OCI-LY3 (cell line): ENCODE measurements at regions not wholly inside any gene's neighbourhood (a gene's known extent, or its start where the extent isn't known, plus 50 kb on each side); places are given as distances from the start of the nearest gene placed in this dataset.

Experiments used
- H2AFZ ChIP-seq: fragments of 200-600, 300-600 bp; shearing (Covaris generic); 2 replicates; pipeline ENCODE4 v1.6.0; 2014; ENCODE audit warnings: antibody characterized with exemption, low read depth, low read length
- H3K27ac ChIP-seq: fragments of 200-600, 300-600 bp; sonication (generic); 2 replicates; pipeline ENCODE4 v1.5.1; 2014; ENCODE audit warnings: mild to moderate bottlenecking, low read length, moderate library complexity, mixed read lengths
- H3K27me3 ChIP-seq: fragments of 200-600, 300-600 bp; sonication (generic); 2 replicates; pipeline ENCODE4 v1.6.1; 2014; ENCODE audit warnings: low read depth, low read length, mixed read lengths
- H3K36me3 ChIP-seq: fragments of 200-600, 300-600 bp; sonication (generic); replicated peaks from 2 replicates; pipeline ENCODE3; 2014; ENCODE audit warnings: low read depth, low read length, mixed read lengths
- H3K4me1 ChIP-seq: fragments of 300-600, 200-600 bp; sonication (generic); 2 replicates; pipeline ENCODE4 v1.6.1; 2014; ENCODE audit warnings: low read length, mixed read lengths
- H3K4me2 ChIP-seq: fragments of 200-600, 300-600 bp; sonication (generic); 2 replicates; pipeline ENCODE4 v1.6.1; 2014; ENCODE audit warnings: low read length, mixed read lengths
- H3K4me3 ChIP-seq: fragments of 300-600, 200-600 bp; sonication (generic); 2 replicates; pipeline ENCODE4 v1.5.1; 2014; ENCODE audit warnings: antibody characterized with exemption, mild to moderate bottlenecking, low read length, moderate library complexity
- H3K79me2 ChIP-seq: fragments of 300-600, 200-600 bp; shearing (Covaris generic); 2 replicates; pipeline ENCODE4 v1.6.1; 2014; ENCODE audit warnings: mild to moderate bottlenecking, low read length, mixed read lengths
- H3K9ac ChIP-seq: fragments of 300-600, 200-600 bp; shearing (Covaris generic); 2 replicates; pipeline ENCODE4 v1.6.0; 2014; ENCODE audit warnings: mild to moderate bottlenecking, low read length, moderate library complexity
- H3K9me3 ChIP-seq: fragments of 200-600, 300-600 bp; shearing (Covaris generic); 2 replicates; pipeline ENCODE4 v1.6.1; 2014; ENCODE audit warnings: low read length, mixed read lengths; ENCODE audit not compliant: insufficient read depth
- H4K20me1 ChIP-seq: fragments of 200-600, 300-600 bp; sonication (generic); 2 replicates; pipeline ENCODE4 v1.6.1; 2016; ENCODE audit warnings: low read length, mixed read lengths; ENCODE audit not compliant: insufficient read depth
- CTCF ChIP-seq: fragments of 200-600, 300-600 bp; sonication (generic); IDR thresholded peaks from 2 replicates; pipeline ENCODE4 v1.5.1; 2014; ENCODE audit warnings: antibody characterized with exemption, low read length, low read depth
- EZH2phosphoT487 ChIP-seq: fragments of 200-600 bp; shearing (Covaris generic); IDR thresholded peaks from 2 replicates; pipeline ENCODE4 v1.6.1; 2018; ENCODE audit warnings: antibody characterized with exemption, mixed run types, low read depth

GRCh38 chr4:92129408-92129994, 174.3 kb upstream of the GRID2 start:
- H3K4me3 ChIP-seq: no peak overlapping the region
- no peak overlapping the region for H2AFZ ChIP-seq
- H3K27me3 ChIP-seq: no peaks in the 10 kb centered on the region
- H3K9me3 ChIP-seq: no peaks in the 10 kb centered on the region
- no peaks in the 10 kb centered on the region for H3K79me2 ChIP-seq
- no peaks in the 10 kb centered on the region for H4K20me1 ChIP-seq
- no peak overlapping the region for H3K27ac ChIP-seq
- H3K36me3 ChIP-seq: no peaks in the 10 kb centered on the region
- TF ChIP-seq CTCF (no peak), EZH2phosphoT487 (no peak)
- no peaks in the 10 kb centered on the region for H3K4me1 ChIP-seq
- H3K9ac ChIP-seq: no peak overlapping the region
- no peak overlapping the region for H3K4me2 ChIP-seq

- no peak overlapping the region for H3K27ac ChIP-seq
- H3K9me3 ChIP-seq: peaks cover 4% of the 10 kb centered on the region; the same call in 1 of the 2 replicates
- H4K20me1 ChIP-seq: no peaks in the 10 kb centered on the region
- H3K4me2 ChIP-seq: no peak overlapping the region
- H3K4me1 ChIP-seq: no peaks in the 10 kb centered on the region
- no peak overlapping the region for H2AFZ ChIP-seq
- no peak overlapping the region for H3K4me3 ChIP-seq
- H3K79me2 ChIP-seq: no peaks in the 10 kb centered on the region
- H3K27me3 ChIP-seq: no peaks in the 10 kb centered on the region
- no peaks in the 10 kb centered on the region for H3K36me3 ChIP-seq
- no peak overlapping the region for H3K9ac ChIP-seq
- TF ChIP-seq CTCF: no peak
- no peak for TF ChIP-seq EZH2phosphoT487
These were observed 167.3 kb upstream of the GRID2 start for GRCh38 chr4:92136434-92136833.

- Histone ChIP-seq H3K9ac (no peak overlapping the region), H4K20me1 (no peaks in the 10 kb centered on the region), H3K27me3 (no peaks in the 10 kb centered on the region), H3K79me2 (no peaks in the 10 kb centered on the region), H3K4me2 (no peak overlapping the region), H3K9me3 (no peaks in the 10 kb centered on the region), H3K27ac (no peak overlapping the region), H3K4me3 (no peak overlapping the region), H3K4me1 (no peaks in the 10 kb centered on the region), H2AFZ (no peak overlapping the region), H3K36me3 (no peaks in the 10 kb centered on the region)
- TF ChIP-seq EZH2phosphoT487 (no peak), CTCF (peak; percentile 52)
These were observed 140.4 kb upstream of the GRID2 start for GRCh38 chr4:92163348-92163747.

- H3K4me3 ChIP-seq: no peak overlapping the region
- H3K27me3 ChIP-seq: no peaks in the 10 kb centered on the region
- no peak overlapping the region for H3K27ac ChIP-seq
- no peaks in the 10 kb centered on the region for H3K4me1 ChIP-seq
- TF ChIP-seq EZH2phosphoT487: no peak
- TF ChIP-seq CTCF: no peak
- H3K4me2 ChIP-seq: no peak overlapping the region
- H3K79me2 ChIP-seq: no peaks in the 10 kb centered on the region
- no peaks in the 10 kb centered on the region for H3K9me3 ChIP-seq
- H4K20me1 ChIP-seq: no peaks in the 10 kb centered on the region
- H2AFZ ChIP-seq: no peak overlapping the region
- no peaks in the 10 kb centered on the region for H3K36me3 ChIP-seq
- H3K9ac ChIP-seq: no peak overlapping the region
These were observed 133.4 kb upstream of the GRID2 start for GRCh38 chr4:92170340-92170739.
